Left lung (tissue), 4 donors: ENCODE measurements at regions not wholly inside any gene's neighbourhood (a gene's known extent, or its start where the extent isn't known, plus 50 kb on each side); places are given as distances from the start of the nearest gene placed in this dataset.

ENCODE experiments used
- ATAC-seq: fragments of 200-7000 bp; cut with Tn5 transposase; one replicate; pipeline ENCODE4 v1.9.1; 2020; ENCODE audit warnings: moderate library complexity
- DNase-seq, 4 donors: peaks; one replicate each; pipeline ENCODE4 v3.0.0-alpha.2; 2013 to 2020
- H3K27ac ChIP-seq, 2 donors: fragments of 200-600 bp; sonication (generic) in 1 of 2; one replicate each; pipeline versions ENCODE4 v1.5.0 to v1.8.0; 2020 to 2021
- H3K27me3 ChIP-seq, 2 donors: fragments of 200-600 bp; sonication (generic) in 1 of 2; one replicate each; pipeline versions ENCODE4 v1.5.0 to v1.8.0; 2020 to 2021
- H3K36me3 ChIP-seq, 2 donors: fragments of 200-600 bp; sonication (generic) in 1 of 2; one replicate each; pipeline versions ENCODE4 v1.5.0 to v1.8.0; 2020 to 2021
- H3K4me1 ChIP-seq, 2 donors: fragments of 200-600 bp; one replicate each; pipeline ENCODE4 v1.8.0; 2021
- H3K4me3 ChIP-seq, 2 donors: fragments of 200-600 bp; sonication (generic) in 1 of 2; one replicate each; pipeline versions ENCODE4 v1.5.0 to v1.8.0; 2020 to 2021; ENCODE audit warnings: mild to moderate bottlenecking in 1 of 2
- H3K9me3 ChIP-seq, 2 donors: fragments of 200-600 bp; sonication (generic) in 1 of 2; one replicate each; pipeline versions ENCODE4 v1.5.0 to v1.8.0; 2020 to 2021
- CTCF ChIP-seq, 2 donors: fragments of 200-600 bp; sonication (generic) in 1 of 2; IDR thresholded peaks; one replicate each; pipeline versions ENCODE4 v1.5.0 to v1.8.0; 2021; ENCODE audit warnings: antibody characterized with exemption in 2 of 2
- intact Hi-C, 2 donors: fragments of 100-400 bp; cut with DNase I; formaldehyde crosslinking; loops; one replicate each; pipeline versions ENCODE4 v1.11.2 to v1.14.2; 2022
- donor health status: DM: no; HTN: yes; CAD: no.
- donor health status: DM: no; HTN: no; CAD: no.

- no peak overlapping the region for H3K4me3 ChIP-seq
- peaks cover 0 to 6% of the 10 kb centered on the region in 2 donors for H3K9me3 ChIP-seq
- ATAC-seq, result no peak
- intact Hi-C loops, result no loop called here
- no peak for DNase-seq
- TF ChIP-seq CTCF (IDR thresholded peaks at IDR 0.05), result no peak
- no peak overlapping the region for H3K27ac ChIP-seq
- no peaks in the 10 kb centered on the region for H3K4me1 ChIP-seq
- no peaks in the 10 kb centered on the region for H3K27me3 ChIP-seq
- H3K36me3 ChIP-seq, result no peaks in the 10 kb centered on the region
Measured at GRCh38 chr12:114935658-114936057, 251.7 kb upstream of the TBX3 start.

- intact Hi-C loops, result no loop called here
- H3K27ac ChIP-seq, result no peak overlapping the region
- peak; percentile 50 for ATAC-seq
- H3K9me3 ChIP-seq, result peaks cover 0 to 6% of the 10 kb centered on the region in 2 donors
- no peak overlapping the region for H3K4me3 ChIP-seq
- no peaks in the 10 kb centered on the region for H3K27me3 ChIP-seq
- DNase-seq, result no peak
- no peaks in the 10 kb centered on the region for H3K4me1 ChIP-seq
- no peaks in the 10 kb centered on the region for H3K36me3 ChIP-seq
- no peak for TF ChIP-seq CTCF (IDR thresholded peaks at IDR 0.05)
Measured at GRCh38 chr12:114933428-114934160, 249.6 kb upstream of the TBX3 start.

- Histone ChIP-seq H3K27me3 (no peaks in the 10 kb centered on the region), H3K9me3 (peaks cover 0 to 6% of the 10 kb centered on the region in 2 donors), H3K4me1 (no peaks in the 10 kb centered on the region), H3K36me3 (no peaks in the 10 kb centered on the region), H3K27ac (no peak overlapping the region), H3K4me3 (no peak overlapping the region)
- no peak for DNase-seq
- no peak for ATAC-seq
- no peak for TF ChIP-seq CTCF (IDR thresholded peaks at IDR 0.05)
- intact Hi-C loops, result no loop called here
Measured at GRCh38 chr12:114932806-114933205, 248.8 kb upstream of the TBX3 start.

- H3K27me3 ChIP-seq, result no peaks in the 10 kb centered on the region
- ATAC-seq, result no peak
- H3K4me3 ChIP-seq, result no peak overlapping the region
- H3K9me3 ChIP-seq, result peaks cover 0 to 6% of the 10 kb centered on the region in 2 donors
- no peak for TF ChIP-seq CTCF (IDR thresholded peaks at IDR 0.05)
- no peaks in the 10 kb centered on the region for H3K4me1 ChIP-seq
- no peak overlapping the region for H3K27ac ChIP-seq
- DNase-seq, result no peak
- H3K36me3 ChIP-seq, result no peaks in the 10 kb centered on the region
- intact Hi-C loops, result no loop called here
Measured at GRCh38 chr12:114931025-114931424, 247.1 kb upstream of the TBX3 start.

- TF ChIP-seq CTCF (IDR thresholded peaks at IDR 0.05), result no peak
- ATAC-seq, result no peak
Measured at GRCh38 chr12:114926341-114926740, 242.4 kb upstream of the TBX3 start.

More at GRCh38 chr12:114926341-114926740, 242.4 kb upstream of the TBX3 start:
- H3K4me1 ChIP-seq, result no peaks in the 10 kb centered on the region
- no peak overlapping the region for H3K4me3 ChIP-seq
- no peak for DNase-seq
- H3K9me3 ChIP-seq, result peaks cover 0 to 6% of the 10 kb centered on the region in 2 donors
- H3K27ac ChIP-seq, result no peak overlapping the region
- intact Hi-C loops, result no loop called here
- no peaks in the 10 kb centered on the region for H3K36me3 ChIP-seq
- no peaks in the 10 kb centered on the region for H3K27me3 ChIP-seq
